IMR-90 (cell line): ENCODE measurements at regions not wholly inside any gene's neighbourhood (a gene's known extent, or its start where the extent isn't known, plus 50 kb on each side); places are given as distances from the start of the nearest gene placed in this dataset.

Source experiments
- ATAC-seq: fragments of 200-7000 bp; cut with Tn5 transposase; 2 replicates; pipeline ENCODE4 v1.9.1; 2020; ENCODE audit warnings: low read depth, mild to moderate bottlenecking, moderate library complexity
- BruUV-seq: library from RNA; stranded (reverse); fragments of 400-500 nt; replicated peaks from 2 replicates; lab custom pipeline; 2021; lab: Mats Ljungman, UMichigan
- CTCF ChIA-PET: fragments of 300-600 bp; formaldehyde crosslinking; extraction: SDS; loops from one replicate; lab custom pipeline; 2021; ENCODE audit warnings: antibody characterized with exemption; lab: Yijun Ruan, JAX
- POLR2A ChIA-PET: fragments of 300-600 bp; sonication (Branson Sonifier 250); formaldehyde crosslinking; loops from one replicate; lab custom pipeline; 2022; ENCODE audit warnings: antibody characterized with exemption; ENCODE audit not compliant: unreplicated experiment; lab: Charles Lee
- DNase-seq: peaks from one replicate; pipeline ENCODE4 v3.0.0; 2013
- H2AFZ ChIP-seq: replicated peaks from 2 replicates; pipeline ENCODE3; 2013; ENCODE audit warnings: low read length, mild to moderate bottlenecking; ENCODE audit not compliant: poor library complexity
- H2AK5ac ChIP-seq: 2 replicates; pipeline ENCODE4 v1.6.1; 2013; ENCODE audit warnings: low read depth, low read length, inconsistent platforms
- H2AK9ac ChIP-seq: replicated peaks from 2 replicates; pipeline ENCODE3; 2013; ENCODE audit warnings: mild to moderate bottlenecking, low read depth, low read length, moderate library complexity; ENCODE audit not compliant: poor library complexity
- H2BK120ac ChIP-seq: 2 replicates; pipeline ENCODE4 v1.6.1; 2013; ENCODE audit warnings: low read depth, low read length, inconsistent platforms
- H2BK15ac ChIP-seq: 3 replicates; pipeline ENCODE4 v1.6.1; 2013; ENCODE audit warnings: low read depth, low read length, inconsistent platforms
- H2BK20ac ChIP-seq: 2 replicates; pipeline ENCODE4 v1.6.1; 2013; ENCODE audit warnings: low read depth, mild to moderate bottlenecking, inconsistent platforms, low read length, moderate library complexity
- H2BK5ac ChIP-seq: 2 replicates; pipeline ENCODE4 v1.6.1; 2013; ENCODE audit warnings: mild to moderate bottlenecking, low read depth, low read length, inconsistent platforms; ENCODE audit not compliant: poor library complexity, severe bottlenecking
- H3K14ac ChIP-seq: replicated peaks from 2 replicates; pipeline ENCODE4 v1.6.1; 2013; ENCODE audit warnings: low read depth, low read length, inconsistent platforms
- H3K18ac ChIP-seq: 2 replicates; pipeline ENCODE4 v1.6.1; 2013; ENCODE audit warnings: low read depth, low read length, control low read depth
- H3K23ac ChIP-seq: 2 replicates; pipeline ENCODE4 v1.6.1; 2013; ENCODE audit warnings: low read depth, low read length, inconsistent platforms
- H3K27ac ChIP-seq: 2 replicates; pipeline ENCODE4 v1.5.1; 2013; ENCODE audit warnings: mild to moderate bottlenecking, control low read depth, low read length; ENCODE audit not compliant: insufficient read depth
- H3K27me3 ChIP-seq: 2 replicates; pipeline ENCODE4 v1.6.1; 2013; ENCODE audit warnings: low read length; ENCODE audit not compliant: control insufficient read depth, insufficient read depth
- H3K36me3 ChIP-seq: 2 replicates; pipeline ENCODE4 v1.6.1; 2013; ENCODE audit warnings: low read length, mixed read lengths; ENCODE audit not compliant: control insufficient read depth, insufficient read depth
- H3K4ac ChIP-seq: 2 replicates; pipeline ENCODE4 v1.6.1; 2013; ENCODE audit warnings: low read depth, low read length, inconsistent platforms
- H3K4me1 ChIP-seq: 2 replicates; pipeline ENCODE4 v1.6.1; 2013; ENCODE audit warnings: low read length, mixed read lengths; ENCODE audit not compliant: control insufficient read depth, insufficient read depth
- H3K4me2 ChIP-seq: 2 replicates; pipeline ENCODE4 v1.6.1; 2013; ENCODE audit warnings: low read depth, mild to moderate bottlenecking, control low read depth, low read length, moderate library complexity
- H3K4me3 ChIP-seq: 2 replicates; pipeline ENCODE4 v1.5.1; 2013; ENCODE audit warnings: low read depth, mild to moderate bottlenecking, control low read depth, low read length, moderate library complexity; ENCODE audit not compliant: insufficient read depth
- H3K56ac ChIP-seq: 2 replicates; pipeline ENCODE4 v1.6.1; 2013; ENCODE audit warnings: low read length, inconsistent platforms; ENCODE audit not compliant: insufficient read depth; ENCODE audit errors: extremely low read depth
- H3K79me1 ChIP-seq, 2 experiments: 2 replicates each; pipeline ENCODE4 v1.6.1; 2013; ENCODE audit warnings: low read length in 2 of 2, inconsistent platforms in 1 of 2, low read depth in 1 of 2
- H3K9ac ChIP-seq: 2 replicates; pipeline ENCODE4 v1.6.1; 2013; ENCODE audit warnings: low read depth, low read length, control low read depth
- H3K9me1 ChIP-seq: 2 replicates; pipeline ENCODE4 v1.6.1; 2013; ENCODE audit warnings: low read length, inconsistent platforms; ENCODE audit not compliant: insufficient read depth
- H3K9me3 ChIP-seq: 2 replicates; pipeline ENCODE4 v1.6.1; 2013; ENCODE audit warnings: low read length; ENCODE audit not compliant: control insufficient read depth, insufficient read depth
- H4K20me1 ChIP-seq: 2 replicates; pipeline ENCODE4 v1.6.1; 2013; ENCODE audit warnings: low read length, inconsistent platforms; ENCODE audit not compliant: insufficient read depth
- H4K5ac ChIP-seq: 2 replicates; pipeline ENCODE4 v1.6.1; 2013; ENCODE audit warnings: mild to moderate bottlenecking, low read depth, low read length, control low read depth
- H4K8ac ChIP-seq, 2 experiments: 2 replicates each; pipeline ENCODE4 v1.6.1; 2013; ENCODE audit warnings: low read depth in 2 of 2, low read length in 2 of 2, control low read depth in 1 of 2, inconsistent platforms in 1 of 2
- H4K91ac ChIP-seq: 2 replicates; pipeline ENCODE4 v1.6.1; 2013; ENCODE audit warnings: low read depth, low read length, inconsistent platforms; ENCODE audit not compliant: insufficient read depth
- BHLHE40 ChIP-seq: fragments of 150-350 bp; IDR thresholded peaks from 2 replicates; pipeline ENCODE4 v1.6.1; 2016; ENCODE audit warnings: mild to moderate bottlenecking, low read depth, low read length
- CEBPB ChIP-seq: IDR thresholded peaks from 2 replicates; pipeline ENCODE4 v1.6.1; 2012; ENCODE audit warnings: low read depth, low read length, improper control_type of control experiment
- CHD1 ChIP-seq: IDR thresholded peaks from 2 replicates; pipeline ENCODE4 v1.6.1; 2012; ENCODE audit warnings: low read depth, low read length, improper control_type of control experiment
- CTCF ChIP-seq: conservative IDR thresholded peaks from 2 replicates; pipeline ENCODE4 v1.5.1; 2012; ENCODE audit warnings: mild to moderate bottlenecking, low read depth, low read length, improper control_type of control experiment
- ELK1 ChIP-seq: fragments of 150-350 bp; IDR thresholded peaks from 2 replicates; pipeline ENCODE4 v1.6.1; 2016; ENCODE audit warnings: low read depth, mild to moderate bottlenecking, low read length, moderate library complexity, borderline replicate concordance
- FOS ChIP-seq: fragments of 150-350 bp; IDR thresholded peaks from 2 replicates; pipeline ENCODE4 v1.6.1; 2016; ENCODE audit warnings: low read depth, low read length
- MAFK ChIP-seq: IDR thresholded peaks from 2 replicates; pipeline ENCODE4 v1.6.1; 2012; ENCODE audit warnings: low read depth, low read length, improper control_type of control experiment
- MAZ ChIP-seq: IDR thresholded peaks from 2 replicates; pipeline ENCODE4 v1.6.1; 2012; ENCODE audit warnings: low read depth, mild to moderate bottlenecking, low read length, improper control_type of control experiment, moderate library complexity, borderline replicate concordance
- MXI1 ChIP-seq: IDR thresholded peaks from 2 replicates; pipeline ENCODE4 v1.6.1; 2012; ENCODE audit warnings: low read depth, mild to moderate bottlenecking, low read length, moderate library complexity, borderline replicate concordance
- NFE2L2 ChIP-seq: fragments of 150-350 bp; IDR thresholded peaks from 2 replicates; pipeline ENCODE4 v1.6.1; 2016; ENCODE audit warnings: low read depth, mild to moderate bottlenecking, low read length
- POLR2A ChIP-seq: IDR thresholded peaks from 2 replicates; pipeline ENCODE4 v1.6.1; 2012; ENCODE audit warnings: mild to moderate bottlenecking, low read depth, low read length
- RAD21 ChIP-seq: IDR thresholded peaks from 2 replicates; pipeline ENCODE4 v1.6.1; 2012; ENCODE audit warnings: low read length, improper control_type of control experiment
- RCOR1 ChIP-seq: IDR thresholded peaks from 2 replicates; pipeline ENCODE4 v1.6.1; 2012; ENCODE audit warnings: mild to moderate bottlenecking, low read length, improper control_type of control experiment; ENCODE audit not compliant: insufficient replicate concordance
- RFX5 ChIP-seq: IDR thresholded peaks from 2 replicates; pipeline ENCODE4 v1.8.0; 2012; ENCODE audit warnings: low read depth, mild to moderate bottlenecking, low read length, moderate library complexity
- SMC3 ChIP-seq: fragments of 150-350 bp; IDR thresholded peaks from 2 replicates; pipeline ENCODE4 v1.6.1; 2016; ENCODE audit warnings: low read depth, mild to moderate bottlenecking, antibody characterized with exemption, low read length, moderate library complexity
- USF2 ChIP-seq: fragments of 150-350 bp; IDR thresholded peaks from 2 replicates; pipeline ENCODE4 v1.6.1; 2017; ENCODE audit warnings: mild to moderate bottlenecking, antibody characterized with exemption, low read length, low read depth
- WGBS, 2 experiments: methylation state at CpG; one replicate each; pipeline versions ENCODE4 v1.1.5 to v1.1.7; 2013; ENCODE audit warnings: missing lambda C conversion rate in 2 of 2; ENCODE audit not compliant: insufficient read length in 1 of 2; ENCODE audit errors: extremely low coverage in 2 of 2; 5-methylcytosine and 5-hydroxymethylcytosine counted together
- dilution Hi-C: fragments of 300-500 bp; cut with HindIII; formaldehyde crosslinking; loops from one replicate; pipeline ENCODE4 v1.14.3; 2018; ENCODE audit warnings: low sequenced_read_pairs; ENCODE audit not compliant: unreplicated experiment
- in situ Hi-C: fragments of 300-500 bp; cut with MboI; formaldehyde crosslinking; loops from 3 replicates; pipeline ENCODE4 v1.14.3; 2019; ENCODE audit warnings: low sequenced_read_pairs, inconsistent platforms, mixed read lengths
- intact Hi-C: fragments of 100-400 bp; cut with micrococcal nuclease; formaldehyde crosslinking; loops from 2 replicates; pipeline ENCODE4 v1.10.0; 2022

- no peaks in the 10 kb centered on the region for H3K4me1 ChIP-seq
- no peak overlapping the region for H2AK5ac ChIP-seq
- H3K36me3 ChIP-seq = no peaks in the 10 kb centered on the region
- no peaks in the 10 kb centered on the region for H4K20me1 ChIP-seq
- H3K14ac ChIP-seq = no peak overlapping the region
- H2BK15ac ChIP-seq = no peak overlapping the region
- no peaks in the 10 kb centered on the region for H3K27me3 ChIP-seq
- no peak overlapping the region for H3K18ac ChIP-seq
- dilution Hi-C loops = no loop called here
- WGBS, 2 experiments = no CpG with 5 or more reads among the region's 2 CpGs
- no peak overlapping the region for H2AFZ ChIP-seq
- H2AK9ac ChIP-seq = no peak overlapping the region
- intact Hi-C loops = no loop called here
- no peak overlapping the region for H3K4me2 ChIP-seq
- in situ Hi-C loops = no loop called here
- no peak overlapping the region for H4K8ac ChIP-seq
- DNase-seq (no peak), ATAC-seq (no peak)
- no peak overlapping the region for H3K4ac ChIP-seq
- no peaks in the 10 kb centered on the region for H3K79me1 ChIP-seq
- no peak overlapping the region for H3K23ac ChIP-seq
- ChIA-PET CTCF (no interaction called here), POLR2A (no interaction called here)
- H3K9ac ChIP-seq = no peak overlapping the region
- no peak overlapping the region for H2BK20ac ChIP-seq
- H4K5ac ChIP-seq = no peak overlapping the region
- no peak overlapping the region for H3K56ac ChIP-seq
- H3K27ac ChIP-seq = no peak overlapping the region
- TF ChIP-seq MXI1 (no peak), POLR2A (no peak), RCOR1 (no peak), SMC3 (no peak), MAFK (no peak), CEBPB (no peak), FOS (no peak), CTCF (no peak), USF2 (no peak), ELK1 (no peak), MAZ (no peak), RFX5 (no peak), NFE2L2 (no peak), BHLHE40 (no peak), RAD21 (no peak), CHD1 (no peak)
- H4K91ac ChIP-seq = no peak overlapping the region
- H3K9me3 ChIP-seq = no peaks in the 10 kb centered on the region
- no peaks in the 10 kb centered on the region for H3K9me1 ChIP-seq
- no peak overlapping the region for H3K4me3 ChIP-seq
- no peak overlapping the region for H2BK120ac ChIP-seq
- BruUV-seq = no TSS peak
- H2BK5ac ChIP-seq = no peak overlapping the region
Observed at GRCh38 chr15:37619358-37620042, 314.9 kb upstream of the TMCO5A start.
